Fibroblast of lung (primary cell): ENCODE measurements at regions not wholly inside any gene's neighbourhood (a gene's known extent, or its start where the extent isn't known, plus 50 kb on each side); places are given as distances from the start of the nearest gene placed in this dataset.

ENCODE experiments used
- EZH2 ChIP-seq: IDR thresholded peaks from 2 replicates; pipeline ENCODE4 v1.5.1; 2012; ENCODE audit warnings: low read length, control low read depth, mild to moderate bottlenecking; ENCODE audit errors: missing control alignments
- TF ChIP-seq, protein P1 (sequence below), 2 donors: IDR thresholded peaks in 1 of 2; conservative IDR thresholded peaks in 1 of 2; 1 replicate in 1 of 2; 2 replicates in 1 of 2; pipeline ENCODE4 v1.5.1; 2011 to 2012; ENCODE audit warnings: low read length in 2 of 2, control low read depth in 1 of 2, inconsistent platforms in 1 of 2, low read depth in 1 of 2, mild to moderate bottlenecking in 1 of 2

DNA sequence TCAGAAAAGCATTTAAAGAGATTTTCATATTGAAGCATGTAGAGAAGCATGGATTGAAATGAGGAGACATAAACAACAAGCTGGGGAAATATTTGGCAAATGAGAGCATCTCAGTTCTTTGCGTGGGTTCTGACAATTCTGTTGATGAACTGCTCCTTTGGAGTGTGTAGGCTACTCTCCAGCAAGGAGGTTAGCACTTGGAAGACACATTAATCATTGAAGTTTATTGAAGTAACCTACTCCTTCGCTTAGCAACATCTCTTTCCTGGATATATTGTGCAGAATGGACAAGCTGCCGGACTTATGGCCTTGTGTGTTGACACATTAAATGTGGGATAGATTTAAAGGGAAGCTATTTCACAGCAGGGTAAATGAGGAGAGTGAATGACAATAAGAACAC lies 354.5 kb upstream of the VWC2 start:
- TF ChIP-seq, protein P1, sequence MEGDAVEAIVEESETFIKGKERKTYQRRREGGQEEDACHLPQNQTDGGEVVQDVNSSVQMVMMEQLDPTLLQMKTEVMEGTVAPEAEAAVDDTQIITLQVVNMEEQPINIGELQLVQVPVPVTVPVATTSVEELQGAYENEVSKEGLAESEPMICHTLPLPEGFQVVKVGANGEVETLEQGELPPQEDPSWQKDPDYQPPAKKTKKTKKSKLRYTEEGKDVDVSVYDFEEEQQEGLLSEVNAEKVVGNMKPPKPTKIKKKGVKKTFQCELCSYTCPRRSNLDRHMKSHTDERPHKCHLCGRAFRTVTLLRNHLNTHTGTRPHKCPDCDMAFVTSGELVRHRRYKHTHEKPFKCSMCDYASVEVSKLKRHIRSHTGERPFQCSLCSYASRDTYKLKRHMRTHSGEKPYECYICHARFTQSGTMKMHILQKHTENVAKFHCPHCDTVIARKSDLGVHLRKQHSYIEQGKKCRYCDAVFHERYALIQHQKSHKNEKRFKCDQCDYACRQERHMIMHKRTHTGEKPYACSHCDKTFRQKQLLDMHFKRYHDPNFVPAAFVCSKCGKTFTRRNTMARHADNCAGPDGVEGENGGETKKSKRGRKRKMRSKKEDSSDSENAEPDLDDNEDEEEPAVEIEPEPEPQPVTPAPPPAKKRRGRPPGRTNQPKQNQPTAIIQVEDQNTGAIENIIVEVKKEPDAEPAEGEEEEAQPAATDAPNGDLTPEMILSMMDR (conservative IDR thresholded peaks at IDR 0.05 in 1 of 2, IDR thresholded peaks at IDR 0.05 in 1 of 2; ENCODE audit: low read depth in 1 of 2, low read length in 2 of 2), result no peak
- TF ChIP-seq EZH2, result no peak
